Esophagus squamous epithelium (tissue), 5 donors: ENCODE measurements at regions not wholly inside any gene's neighbourhood (a gene's known extent, or its start where the extent isn't known, plus 50 kb on each side); places are given as distances from the start of the nearest gene placed in this dataset.

Source experiments
- DNase-seq: peaks from one replicate; lab custom pipeline; 2025; lab: John Stamatoyannopoulos, UW
- H3K27ac ChIP-seq, 4 donors: fragments of 200-600 bp; sonication (generic); one replicate each; pipeline ENCODE4 v1.5.1; 2016 to 2019; ENCODE audit warnings: mild to moderate bottlenecking in 1 of 4
- H3K27me3 ChIP-seq, 4 donors: fragments of 200-600 bp; sonication (generic); 1 replicate in 3 of 4; 2 replicates in 1 of 4; pipeline versions ENCODE4 v1.5.1 to v1.6.0; 2017 to 2021; ENCODE audit warnings: antibody characterized with exemption in 1 of 4
- H3K36me3 ChIP-seq, 3 donors: fragments of 200-600 bp; sonication (generic); one replicate each; pipeline ENCODE4 v1.5.1; 2016 to 2019
- H3K4me1 ChIP-seq, 3 donors: fragments of 200-600 bp; sonication (generic); one replicate each; pipeline ENCODE4 v1.5.1; 2017 to 2019
- H3K4me3 ChIP-seq, 4 donors: fragments of 200-600 bp; sonication (generic); 1 replicate in 3 of 4; 2 replicates in 1 of 4; pipeline ENCODE4 v1.5.1; 2016 to 2019; ENCODE audit warnings: mild to moderate bottlenecking in 2 of 4, moderate library complexity in 1 of 4
- H3K9me3 ChIP-seq, 3 donors: fragments of 200-600 bp; sonication (generic); one replicate each; pipeline ENCODE4 v1.5.1; 2016 to 2019
- POLR2A ChIP-seq, 4 donors: fragments of 450-650 bp; IDR thresholded peaks; one replicate each; pipeline ENCODE4 v1.6.1; 2017; ENCODE audit warnings: antibody characterized with exemption in 4 of 4, mild to moderate bottlenecking in 4 of 4, moderate library complexity in 3 of 4
- WGBS, 2 donors: methylation state at CpG; one replicate each; pipeline ENCODE4 v1.1.5; 2018; 5-methylcytosine and 5-hydroxymethylcytosine counted together
- intact Hi-C: fragments of 100-400 bp; cut with DNase I; formaldehyde crosslinking; loops from one replicate; pipeline ENCODE4 v1.15.0; 2022
- TF ChIP-seq, protein P1 (sequence below), 6 experiments: fragments of 450-650 bp in 4 of 6; fragments of 200-600 bp in 2 of 6; sonication (generic) in 2 of 6; IDR thresholded peaks; one replicate each; pipeline ENCODE4 v1.5.1; 2016 to 2019; ENCODE audit warnings: antibody characterized with exemption in 6 of 6, mild to moderate bottlenecking in 4 of 6, moderate library complexity in 4 of 6
- donor health status: DM: yes; HTN: yes; CAD: no.

DNA sequence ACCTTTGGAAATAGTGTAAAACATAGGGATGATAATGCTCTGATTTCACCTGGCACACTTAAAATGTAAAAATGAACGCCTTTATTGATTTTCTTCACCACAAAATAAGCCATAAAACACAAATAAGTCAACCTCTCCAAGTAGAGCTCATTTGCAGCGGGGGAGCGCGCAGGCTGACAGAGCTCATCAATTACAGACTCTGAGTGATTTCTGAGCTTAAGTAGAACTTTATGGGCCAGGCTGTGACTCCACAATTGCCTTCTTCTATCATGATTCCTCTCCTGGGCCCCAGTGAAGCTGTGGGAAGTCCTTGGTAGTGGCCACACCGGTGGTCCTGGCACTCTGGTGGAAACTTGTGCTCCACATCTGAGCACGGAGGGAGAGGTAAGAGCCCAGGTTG, 789.0 kb upstream of the RAB6C start:
- intact Hi-C loops, result no loop called here
- Histone ChIP-seq H3K4me1 (peaks cover 0 to 30% (median 0%) of the 10 kb centered on the region in 3 donors), H3K27ac (no peak overlapping the region), H3K4me3 (no peak overlapping the region), H3K9me3 (no peaks in the 10 kb centered on the region), H3K27me3 (no peaks in the 10 kb centered on the region), H3K36me3 (no peaks in the 10 kb centered on the region)
- no peak for DNase-seq
- WGBS, 2 donors, result 85 to 88% methylated on average over 4 to 5 of the region's 6 CpGs
- TF ChIP-seq, protein P1, sequence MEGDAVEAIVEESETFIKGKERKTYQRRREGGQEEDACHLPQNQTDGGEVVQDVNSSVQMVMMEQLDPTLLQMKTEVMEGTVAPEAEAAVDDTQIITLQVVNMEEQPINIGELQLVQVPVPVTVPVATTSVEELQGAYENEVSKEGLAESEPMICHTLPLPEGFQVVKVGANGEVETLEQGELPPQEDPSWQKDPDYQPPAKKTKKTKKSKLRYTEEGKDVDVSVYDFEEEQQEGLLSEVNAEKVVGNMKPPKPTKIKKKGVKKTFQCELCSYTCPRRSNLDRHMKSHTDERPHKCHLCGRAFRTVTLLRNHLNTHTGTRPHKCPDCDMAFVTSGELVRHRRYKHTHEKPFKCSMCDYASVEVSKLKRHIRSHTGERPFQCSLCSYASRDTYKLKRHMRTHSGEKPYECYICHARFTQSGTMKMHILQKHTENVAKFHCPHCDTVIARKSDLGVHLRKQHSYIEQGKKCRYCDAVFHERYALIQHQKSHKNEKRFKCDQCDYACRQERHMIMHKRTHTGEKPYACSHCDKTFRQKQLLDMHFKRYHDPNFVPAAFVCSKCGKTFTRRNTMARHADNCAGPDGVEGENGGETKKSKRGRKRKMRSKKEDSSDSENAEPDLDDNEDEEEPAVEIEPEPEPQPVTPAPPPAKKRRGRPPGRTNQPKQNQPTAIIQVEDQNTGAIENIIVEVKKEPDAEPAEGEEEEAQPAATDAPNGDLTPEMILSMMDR (IDR thresholded peaks at IDR 0.05), result no peak
- TF ChIP-seq POLR2A (IDR thresholded peaks at IDR 0.05), result no peak

DNA sequence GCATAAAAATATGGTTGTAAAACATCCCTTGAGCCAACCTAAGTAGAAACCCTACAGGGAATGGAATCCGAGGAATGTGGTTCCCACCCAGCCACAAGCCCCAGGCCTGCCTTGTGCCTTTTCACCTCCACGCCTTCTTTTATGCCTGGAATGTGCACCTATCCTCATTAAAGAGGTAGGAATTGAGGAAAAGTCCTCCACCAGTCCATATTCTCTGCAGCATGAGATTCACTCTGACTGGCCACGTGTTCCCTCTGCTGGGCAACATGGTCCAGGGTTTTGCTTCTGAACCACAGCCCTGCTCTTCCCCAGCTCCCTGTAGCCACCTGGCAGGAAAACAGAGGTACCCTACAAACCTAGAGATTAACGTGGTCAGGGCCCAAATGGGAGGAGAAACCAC, 787.9 kb upstream of the RAB6C start:
- no peak overlapping the region for H3K27ac ChIP-seq
- no peaks in the 10 kb centered on the region for H3K36me3 ChIP-seq
- H3K9me3 ChIP-seq, result no peaks in the 10 kb centered on the region
- 40 to 44% methylated on average over 2 to 3 of the region's 4 CpGs for WGBS, 2 donors
- TF ChIP-seq, protein P1 (IDR thresholded peaks at IDR 0.05), result no peak
- intact Hi-C loops, result no loop called here
- H3K4me3 ChIP-seq, result no peak overlapping the region
- H3K27me3 ChIP-seq, result no peaks in the 10 kb centered on the region
- no peak for DNase-seq
- H3K4me1 ChIP-seq, result peaks cover 0 to 30% (median 0%) of the 10 kb centered on the region in 3 donors

DNA sequence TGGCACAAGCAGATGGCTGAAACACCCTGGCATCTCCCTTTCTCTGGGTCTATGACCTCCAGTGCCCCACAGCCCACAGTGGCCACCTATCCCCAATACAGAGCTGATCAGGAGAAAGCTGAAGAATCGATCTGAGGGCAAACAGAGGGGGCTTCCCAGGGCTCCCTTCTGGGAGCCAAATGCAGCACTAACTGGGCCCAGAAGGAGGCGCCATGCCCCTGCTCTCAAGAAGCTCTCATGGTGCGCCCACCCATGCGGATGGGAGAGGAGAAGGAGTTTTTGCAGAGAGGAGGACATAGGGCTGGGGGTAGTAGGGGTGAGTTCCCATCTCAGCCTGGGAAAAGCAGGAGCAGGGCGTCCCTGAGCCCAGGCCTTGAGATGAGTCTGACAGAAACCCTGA, 787.3 kb upstream of the RAB6C start:
- Histone ChIP-seq H3K4me3 (no peak overlapping the region), H3K9me3 (no peaks in the 10 kb centered on the region), H3K4me1 (peaks cover 0 to 30% (median 0%) of the 10 kb centered on the region in 3 donors), H3K27me3 (no peaks in the 10 kb centered on the region), H3K27ac (no peak overlapping the region), H3K36me3 (no peaks in the 10 kb centered on the region)
- TF ChIP-seq, protein P1 (IDR thresholded peaks at IDR 0.05), result no peak
- TF ChIP-seq POLR2A (IDR thresholded peaks at IDR 0.05), result no peak
- no peak for DNase-seq
- 100% methylated on average over 3 of the region's 5 CpGs; no CpG with 5 or more reads in 1 of the 2 donors for WGBS, 2 donors
- intact Hi-C loops, result no loop called here

DNA sequence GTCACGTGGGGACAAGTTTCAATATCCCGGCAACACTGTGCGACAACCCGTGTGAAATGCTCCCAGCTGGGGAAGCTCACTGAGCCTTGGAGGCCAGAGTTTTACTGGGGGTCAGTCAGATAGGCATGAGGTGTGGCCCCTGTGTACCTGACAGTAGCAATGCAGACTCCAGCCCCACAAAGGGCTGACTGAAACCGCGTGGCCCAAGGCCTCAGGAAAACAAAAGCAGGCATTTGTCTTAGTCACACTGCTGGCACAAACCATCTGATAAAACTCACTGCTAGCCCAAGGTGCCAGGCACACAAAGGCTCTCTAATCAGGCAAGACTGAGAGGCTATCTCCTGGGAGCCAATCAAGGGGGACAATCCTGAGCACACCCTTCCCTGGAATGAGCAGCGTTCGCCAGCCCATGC, 786.6 kb upstream of the RAB6C start:
- H3K27me3 ChIP-seq, result no peaks in the 10 kb centered on the region
- no peak for TF ChIP-seq POLR2A (IDR thresholded peaks at IDR 0.05)
- TF ChIP-seq, protein P1 (IDR thresholded peaks at IDR 0.05), result no peak
- no peak for DNase-seq
- H3K27ac ChIP-seq, result no peak overlapping the region
- H3K4me1 ChIP-seq, result peaks cover 0 to 30% (median 0%) of the 10 kb centered on the region in 3 donors
- H3K36me3 ChIP-seq, result no peaks in the 10 kb centered on the region
- H3K9me3 ChIP-seq, result no peaks in the 10 kb centered on the region
- 40 to 73% methylated on average over 6 to 8 of the region's 8 CpGs for WGBS, 2 donors
- H3K4me3 ChIP-seq, result no peak overlapping the region
- intact Hi-C loops, result no loop called here

DNA sequence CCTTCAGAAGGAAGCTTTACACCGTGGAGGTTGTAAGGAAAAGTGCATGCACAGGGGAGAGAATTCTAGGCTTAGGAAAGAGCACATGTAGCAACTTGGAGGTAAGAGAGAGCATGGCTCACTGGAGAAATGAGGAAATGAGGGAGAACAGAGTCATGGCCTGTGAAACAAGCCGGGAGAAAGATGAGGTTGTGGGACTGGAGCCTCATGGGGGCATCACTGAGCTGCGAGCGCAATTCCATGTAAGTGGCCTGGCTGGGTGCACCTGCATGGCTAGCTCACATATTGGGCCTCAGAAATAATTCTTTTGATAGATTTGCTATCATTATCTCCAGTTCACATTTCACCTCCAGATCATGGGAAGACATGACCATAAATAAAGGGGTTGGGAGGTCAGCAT, 785.5 kb upstream of the RAB6C start:
- Histone ChIP-seq H3K36me3 (no peaks in the 10 kb centered on the region), H3K27me3 (no peaks in the 10 kb centered on the region), H3K4me1 (peaks cover 0 to 30% (median 0%) of the 10 kb centered on the region in 3 donors), H3K9me3 (no peaks in the 10 kb centered on the region), H3K27ac (no peak overlapping the region), H3K4me3 (no peak overlapping the region)
- no peak for DNase-seq
- intact Hi-C loops, result no loop called here
- WGBS, 2 donors, result 76 to 78% methylated on average over 4 of the region's 4 CpGs
- TF ChIP-seq, protein P1 (IDR thresholded peaks at IDR 0.05), result no peak
- TF ChIP-seq POLR2A (IDR thresholded peaks at IDR 0.05), result no peak
